ENCODE measurements at regions not wholly inside any gene's neighbourhood (a gene's known extent, or its start where the extent isn't known, plus 50 kb on each side); places are given as distances from the start of the nearest gene placed in this dataset.

GRCh38 chr19:31985001-31985605 is 360.3 kb upstream of the ZNF507 start:
- H3K27ac ChIP-seq (ENCODE audit: low read depth in 1 of 2, low read length in 2 of 2) = no peak overlapping the region
- H3K9ac ChIP-seq (ENCODE audit: low read depth in 1 of 2, low read length in 2 of 2) = no peak overlapping the region
- no peak for TF ChIP-seq ZBTB33 (IDR thresholded peaks at IDR 0.05)
- TF ChIP-seq FOXA2 (IDR thresholded peaks at IDR 0.05) = no peak
- TF ChIP-seq RAD21 (IDR thresholded peaks at IDR 0.05) = no peak
- no peak for TF ChIP-seq TAF1 (conservative IDR thresholded peaks at IDR 0.05)
- no peak for TF ChIP-seq RXRA (IDR thresholded peaks at IDR 0.05)
- no peak for TF ChIP-seq FOXA1 (IDR thresholded peaks at IDR 0.05)
- no peak for TF ChIP-seq NR2F2 (IDR thresholded peaks at IDR 0.05)
- TF ChIP-seq YY1 (IDR thresholded peaks at IDR 0.05) = no peak
- TF ChIP-seq MAX (IDR thresholded peaks at IDR 0.05) = no peak
- TF ChIP-seq REST (IDR thresholded peaks at IDR 0.05) = no peak
- no peak for TF ChIP-seq EGR1 (IDR thresholded peaks at IDR 0.05; ENCODE audit: low read depth in 2 of 2)
- H3K27me3 ChIP-seq (ENCODE audit: control insufficient read depth in 4 of 4, insufficient read depth in 4 of 4, low read length in 3 of 4) = no peaks in the 10 kb centered on the region
- WGBS = 79% methylated on average over 7 of the region's 7 CpGs
- H3K4me1 ChIP-seq (ENCODE audit: control insufficient read depth in 4 of 4, insufficient read depth in 4 of 4, low read length in 3 of 4) = no peaks in the 10 kb centered on the region
- H3K36me3 ChIP-seq (ENCODE audit: control insufficient read depth in 4 of 4, insufficient read depth in 3 of 4, low read depth in 1 of 4, low read length in 3 of 4) = no peaks in the 10 kb centered on the region
- H3K9me3 ChIP-seq (ENCODE audit: control insufficient read depth in 4 of 4, low read length in 3 of 4) = peaks cover 0 to 8% (median 3%) of the 10 kb centered on the region in 4 donors
- DNase-seq (ENCODE audit: low spot score) = no peak
- H3K4me3 ChIP-seq (ENCODE audit: low read depth in 1 of 3, low read length in 3 of 3) = no peak overlapping the region

GRCh38 chr19:31986951-31987350 is 358.5 kb upstream of the ZNF507 start:
- H3K27me3 ChIP-seq (ENCODE audit: control insufficient read depth in 4 of 4, insufficient read depth in 4 of 4, low read length in 3 of 4) = no peaks in the 10 kb centered on the region
- H3K9ac ChIP-seq (ENCODE audit: low read depth in 1 of 2, low read length in 2 of 2) = no peak overlapping the region
- DNase-seq (ENCODE audit: low spot score) = no peak
- peaks cover 0 to 8% (median 3%) of the 10 kb centered on the region in 4 donors for H3K9me3 ChIP-seq (ENCODE audit: control insufficient read depth in 4 of 4, low read length in 3 of 4)
- H3K4me1 ChIP-seq (ENCODE audit: control insufficient read depth in 4 of 4, insufficient read depth in 4 of 4, low read length in 3 of 4) = no peaks in the 10 kb centered on the region
- 66% methylated on average over 1 of the region's 1 CpG for WGBS
- no peak overlapping the region for H3K4me3 ChIP-seq (ENCODE audit: low read depth in 1 of 3, low read length in 3 of 3)
- no peaks in the 10 kb centered on the region for H3K36me3 ChIP-seq (ENCODE audit: control insufficient read depth in 4 of 4, insufficient read depth in 3 of 4, low read depth in 1 of 4, low read length in 3 of 4)
- H3K27ac ChIP-seq (ENCODE audit: low read depth in 1 of 2, low read length in 2 of 2) = no peak overlapping the region
- no peak for TF ChIP-seq RXRA (IDR thresholded peaks at IDR 0.05)
- no peak for TF ChIP-seq CTCF (IDR thresholded peaks at IDR 0.05; ENCODE audit: low read depth, low read length, missing input control)
- TF ChIP-seq NR2F2 (IDR thresholded peaks at IDR 0.05) = no peak
- TF ChIP-seq ZBTB33 (IDR thresholded peaks at IDR 0.05) = no peak
